Stimulated activated naive CD8-positive, alpha-beta T cell treated with anti-CD3 and anti-CD28 coated beads, Interleukin-15, Interleukin-2, amounts not matched to agents 100 ng/mL and 50 ng/mL, for 24 hours (primary cell): ENCODE measurements at regions not wholly inside any gene's neighbourhood (a gene's known extent, or its start where the extent isn't known, plus 50 kb on each side); places are given as distances from the start of the nearest gene placed in this dataset.
"Not testable (repeated sequence)": the region's sequence is repeated elsewhere in the genome, so short reads cannot be mapped to it uniquely, and the experiment has no call there.

ENCODE experiments used
- H3K27ac Mint-ChIP-seq: one replicate; pipeline ENCODE4 v1.8.0; 2021; ENCODE audit warnings: mild to moderate bottlenecking, mixed read lengths
- H3K27me3 Mint-ChIP-seq: one replicate; pipeline ENCODE4 v1.8.0; 2021; ENCODE audit warnings: mixed read lengths
- H3K36me3 Mint-ChIP-seq: one replicate; pipeline ENCODE4 v1.8.0; 2021; ENCODE audit warnings: low read depth, mixed read lengths
- H3K4me1 Mint-ChIP-seq: one replicate; pipeline ENCODE4 v1.8.0; 2021; ENCODE audit warnings: low read depth, mixed read lengths
- H3K4me3 Mint-ChIP-seq: one replicate; pipeline ENCODE4 v1.8.0; 2021; ENCODE audit warnings: mild to moderate bottlenecking, mixed read lengths
- H3K9me3 Mint-ChIP-seq: one replicate; pipeline ENCODE4 v1.8.0; 2021; ENCODE audit warnings: mixed read lengths

- no peak overlapping the region for H3K27ac Mint-ChIP-seq
- peaks cover 13% of the 10 kb centered on the region for H3K27me3 Mint-ChIP-seq
- no peak overlapping the region for H3K4me3 Mint-ChIP-seq
- H3K9me3 Mint-ChIP-seq: no peaks in the 10 kb centered on the region
- no peaks in the 10 kb centered on the region for H3K36me3 Mint-ChIP-seq
- H3K4me1 Mint-ChIP-seq: no peaks in the 10 kb centered on the region
These were observed 159.0 kb upstream of the NRP1 start for GRCh38 chr10:33493497-33493896.

GRCh38 chr10:33492701-33493345 lies 158.4 kb upstream of the NRP1 start:
- Mint-ChIP-seq H3K36me3 (no peaks in the 10 kb centered on the region), H3K4me3 (no peak overlapping the region), H3K27ac (no peak overlapping the region), H3K27me3 (peaks cover 13% of the 10 kb centered on the region), H3K9me3 (no peaks in the 10 kb centered on the region), H3K4me1 (no peaks in the 10 kb centered on the region)

GRCh38 chr10:33489501-33490176 lies 155.2 kb upstream of the NRP1 start:
- H3K9me3 Mint-ChIP-seq: no peaks in the 10 kb centered on the region
- H3K27me3 Mint-ChIP-seq: peaks cover 4% of the 10 kb centered on the region
- no peaks in the 10 kb centered on the region for H3K4me1 Mint-ChIP-seq
- no peak overlapping the region for H3K27ac Mint-ChIP-seq
- no peak overlapping the region for H3K4me3 Mint-ChIP-seq
- no peaks in the 10 kb centered on the region for H3K36me3 Mint-ChIP-seq

GRCh38 chr10:33487014-33487776 lies 152.7 kb upstream of the NRP1 start:
- no peaks in the 10 kb centered on the region for H3K4me1 Mint-ChIP-seq
- peaks cover 8% of the 10 kb centered on the region for H3K27me3 Mint-ChIP-seq
- no peak overlapping the region for H3K4me3 Mint-ChIP-seq
- H3K9me3 Mint-ChIP-seq: no peaks in the 10 kb centered on the region
- H3K36me3 Mint-ChIP-seq: no peaks in the 10 kb centered on the region
- H3K27ac Mint-ChIP-seq: no peak overlapping the region

GRCh38 chr10:33485276-33485675 lies 150.8 kb upstream of the NRP1 start:
- Mint-ChIP-seq H3K27me3 (peaks cover 8% of the 10 kb centered on the region), H3K4me1 (no peaks in the 10 kb centered on the region), H3K4me3 (no peak overlapping the region), H3K36me3 (no peaks in the 10 kb centered on the region), H3K9me3 (no peaks in the 10 kb centered on the region), H3K27ac (no peak overlapping the region)

GRCh38 chr10:33484787-33485186 lies 150.3 kb upstream of the NRP1 start:
- Mint-ChIP-seq H3K4me3 (no peak overlapping the region), H3K36me3 (no peaks in the 10 kb centered on the region), H3K9me3 (peaks cover under 1% of the 10 kb centered on the region)

GRCh38 chr10:33483816-33484190 lies 149.3 kb upstream of the NRP1 start:
- Mint-ChIP-seq H3K4me1 (no peaks in the 10 kb centered on the region), H3K36me3 (no peaks in the 10 kb centered on the region), H3K9me3 (peaks cover 4% of the 10 kb centered on the region), H3K27ac (no peak overlapping the region), H3K4me3 (no peak overlapping the region), H3K27me3 (peaks cover 4% of the 10 kb centered on the region)

More at GRCh38 chr10:33484787-33485186, 150.3 kb upstream of the NRP1 start:
- Mint-ChIP-seq H3K27me3 (peaks cover 8% of the 10 kb centered on the region), H3K4me1 (no peaks in the 10 kb centered on the region), H3K27ac (no peak overlapping the region)

GRCh38 chr10:33483124-33483815 lies 148.8 kb upstream of the NRP1 start:
- no peak overlapping the region for H3K4me3 Mint-ChIP-seq
- no peak overlapping the region for H3K27ac Mint-ChIP-seq
- no peaks in the 10 kb centered on the region for H3K36me3 Mint-ChIP-seq
- peaks cover 4% of the 10 kb centered on the region for H3K27me3 Mint-ChIP-seq
- no peaks in the 10 kb centered on the region for H3K4me1 Mint-ChIP-seq
- H3K9me3 Mint-ChIP-seq: peaks cover 4% of the 10 kb centered on the region

GRCh38 chr10:33482486-33482885 lies 148.0 kb upstream of the NRP1 start:
- peaks cover 4% of the 10 kb centered on the region for H3K27me3 Mint-ChIP-seq
- no peak overlapping the region for H3K27ac Mint-ChIP-seq
- H3K36me3 Mint-ChIP-seq: no peaks in the 10 kb centered on the region
- no peak overlapping the region for H3K4me3 Mint-ChIP-seq
- no peaks in the 10 kb centered on the region for H3K4me1 Mint-ChIP-seq
- H3K9me3 Mint-ChIP-seq: peaks cover 4% of the 10 kb centered on the region

GRCh38 chr10:33481184-33481583 lies 146.7 kb upstream of the NRP1 start:
- Mint-ChIP-seq H3K9me3 (peaks cover 4% of the 10 kb centered on the region), H3K27ac (no peak overlapping the region), H3K4me1 (no peaks in the 10 kb centered on the region), H3K4me3 (no peak overlapping the region), H3K36me3 (no peaks in the 10 kb centered on the region), H3K27me3 (peaks cover 4% of the 10 kb centered on the region)

- not testable (repeated sequence) for H3K4me1 Mint-ChIP-seq, H3K4me3 Mint-ChIP-seq, H3K27me3 Mint-ChIP-seq, H3K9me3 Mint-ChIP-seq, H3K36me3 Mint-ChIP-seq, H3K27ac Mint-ChIP-seq
These were observed 145.9 kb upstream of the NRP1 start for GRCh38 chr10:33480417-33480816.

GRCh38 chr10:33478675-33479125 lies 144.2 kb upstream of the NRP1 start:
- Mint-ChIP-seq H3K27me3 (peaks cover 7% of the 10 kb centered on the region), H3K9me3 (peaks cover 4% of the 10 kb centered on the region), H3K27ac (no peak overlapping the region), H3K36me3 (no peaks in the 10 kb centered on the region), H3K4me1 (no peaks in the 10 kb centered on the region), H3K4me3 (no peak overlapping the region)

- Mint-ChIP-seq H3K4me3 (no peak overlapping the region), H3K4me1 (no peaks in the 10 kb centered on the region), H3K9me3 (peaks cover 4% of the 10 kb centered on the region), H3K27me3 (peaks cover 8% of the 10 kb centered on the region), H3K36me3 (no peaks in the 10 kb centered on the region), H3K27ac (no peak overlapping the region)
These were observed 143.7 kb upstream of the NRP1 start for GRCh38 chr10:33478089-33478674.

GRCh38 chr10:33477291-33478088 lies 143.0 kb upstream of the NRP1 start:
- H3K36me3 Mint-ChIP-seq: no peaks in the 10 kb centered on the region
- H3K4me3 Mint-ChIP-seq: no peak overlapping the region
- H3K27me3 Mint-ChIP-seq: peaks cover 15% of the 10 kb centered on the region

More at GRCh38 chr10:33477291-33478088, 143.0 kb upstream of the NRP1 start:
- Mint-ChIP-seq H3K4me1 (no peaks in the 10 kb centered on the region), H3K27ac (no peak overlapping the region), H3K9me3 (peaks cover 4% of the 10 kb centered on the region)
